Lower leg skin (tissue), 3 donors: ENCODE measurements at regions not wholly inside any gene's neighbourhood (a gene's known extent, or its start where the extent isn't known, plus 50 kb on each side); places are given as distances from the start of the nearest gene placed in this dataset.

Experiments
- CTCF ChIP-seq, 3 donors: fragments of 450-650 bp; IDR thresholded peaks; one replicate each; pipeline ENCODE4 v1.5.1; 2016; ENCODE audit warnings: antibody characterized with exemption in 3 of 3, mild to moderate bottlenecking in 3 of 3, moderate library complexity in 2 of 3
- POLR2A ChIP-seq, 2 donors: fragments of 450-650 bp; IDR thresholded peaks; one replicate each; pipeline ENCODE4 v1.6.1; 2016 to 2017; ENCODE audit warnings: antibody characterized with exemption in 2 of 2, mild to moderate bottlenecking in 1 of 2, moderate library complexity in 1 of 2

DNA sequence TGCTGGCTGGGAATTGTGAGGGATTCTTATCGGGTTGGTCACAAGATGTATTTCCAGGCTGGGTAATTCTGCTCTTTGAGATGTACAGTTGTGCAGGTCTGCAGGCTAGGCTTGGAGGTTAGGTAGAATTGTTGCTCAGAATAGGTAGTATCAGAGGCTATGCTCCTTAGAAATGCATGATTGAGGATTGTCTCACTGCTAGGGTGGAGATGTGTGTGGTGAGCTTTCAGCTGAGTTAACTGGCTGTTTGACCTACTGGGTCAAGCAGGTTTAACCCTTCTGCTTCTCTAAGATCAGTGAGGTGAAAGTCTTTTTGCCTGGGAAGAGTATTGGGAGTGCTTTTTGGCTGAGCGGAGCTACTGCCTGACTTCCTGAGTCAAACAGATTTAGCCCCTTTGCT, 701.1 kb downstream of the UTRN start:
- no peak for TF ChIP-seq CTCF (IDR thresholded peaks at IDR 0.05)
- no peak for TF ChIP-seq POLR2A (IDR thresholded peaks at IDR 0.05)
